ENCODE measurements at regions not wholly inside any gene's neighbourhood (a gene's known extent, or its start where the extent isn't known, plus 50 kb on each side); places are given as distances from the start of the nearest gene placed in this dataset.

- TF ChIP-seq CTCF (IDR thresholded peaks at IDR 0.05; ENCODE audit: low read depth, low read length), result no peak
- TF ChIP-seq MAX (IDR thresholded peaks at IDR 0.05; ENCODE audit: low read depth, low read length), result no peak
- H3K4me3 ChIP-seq (ENCODE audit: low read depth, low read length), result no peak overlapping the region
- DNase-seq (ENCODE audit: low read depth), result no peak
Observed at GRCh38 chr2:64367444-64368232, 86.3 kb upstream of the LGALSL start.

GRCh38 chr2:64369706-64370105 is 84.3 kb upstream of the LGALSL start:
- no peak for DNase-seq (ENCODE audit: low read depth)
- no peak overlapping the region for H3K4me3 ChIP-seq (ENCODE audit: low read depth, low read length)
- no peak for TF ChIP-seq POLR2A (IDR thresholded peaks at IDR 0.05; ENCODE audit: extremely low read depth, insufficient read length)
- no peak for TF ChIP-seq MAX (IDR thresholded peaks at IDR 0.05; ENCODE audit: low read depth, low read length)
- TF ChIP-seq CTCF (IDR thresholded peaks at IDR 0.05; ENCODE audit: low read depth, low read length), result no peak
- TF ChIP-seq MYC (IDR thresholded peaks at IDR 0.05; ENCODE audit: low read depth, low read length), result no peak

GRCh38 chr2:64371727-64372126 is 82.2 kb upstream of the LGALSL start:
- H3K4me3 ChIP-seq (ENCODE audit: low read depth, low read length), result no peak overlapping the region
- TF ChIP-seq MYC (IDR thresholded peaks at IDR 0.05; ENCODE audit: low read depth, low read length) (no peak), CTCF (IDR thresholded peaks at IDR 0.05; ENCODE audit: low read depth, low read length) (no peak), POLR2A (IDR thresholded peaks at IDR 0.05; ENCODE audit: extremely low read depth, insufficient read length) (no peak), MAX (IDR thresholded peaks at IDR 0.05; ENCODE audit: low read depth, low read length) (no peak)
- DNase-seq (ENCODE audit: low read depth), result no peak

GRCh38 chr2:64374686-64375085 is 79.3 kb upstream of the LGALSL start:
- no peak for TF ChIP-seq POLR2A (IDR thresholded peaks at IDR 0.05; ENCODE audit: extremely low read depth, insufficient read length)
- TF ChIP-seq MYC (IDR thresholded peaks at IDR 0.05; ENCODE audit: low read depth, low read length), result no peak
- TF ChIP-seq CTCF (IDR thresholded peaks at IDR 0.05; ENCODE audit: low read depth, low read length), result no peak
- no peak for TF ChIP-seq MAX (IDR thresholded peaks at IDR 0.05; ENCODE audit: low read depth, low read length)
- DNase-seq (ENCODE audit: low read depth), result no peak
- H3K4me3 ChIP-seq (ENCODE audit: low read depth, low read length), result no peak overlapping the region

- no peak for DNase-seq (ENCODE audit: low read depth)
- no peak for TF ChIP-seq POLR2A (IDR thresholded peaks at IDR 0.05; ENCODE audit: extremely low read depth, insufficient read length)
- TF ChIP-seq MYC (IDR thresholded peaks at IDR 0.05; ENCODE audit: low read depth, low read length), result no peak
- no peak for TF ChIP-seq MAX (IDR thresholded peaks at IDR 0.05; ENCODE audit: low read depth, low read length)
- TF ChIP-seq CTCF (IDR thresholded peaks at IDR 0.05; ENCODE audit: low read depth, low read length), result no peak
- H3K4me3 ChIP-seq (ENCODE audit: low read depth, low read length), result no peak overlapping the region
Observed at GRCh38 chr2:64376926-64377325, 77.0 kb upstream of the LGALSL start.
